Tibial nerve (tissue), 4 donors: ENCODE measurements at regions not wholly inside any gene's neighbourhood (a gene's known extent, or its start where the extent isn't known, plus 50 kb on each side); places are given as distances from the start of the nearest gene placed in this dataset.

ENCODE experiments used
- DNase-seq, 2 donors: peaks; one replicate each; pipeline ENCODE4 v3.0.0-alpha.2; 2019; ENCODE audit warnings: low spot score in 2 of 2
- H3K27ac ChIP-seq, 4 donors: fragments of 200-600 bp; sonication (generic) in 3 of 4; one replicate each; pipeline ENCODE4 v1.5.1; 2017 to 2019; ENCODE audit warnings: mild to moderate bottlenecking in 1 of 4
- H3K27me3 ChIP-seq, 2 donors: fragments of 200-600 bp; sonication (generic) in 1 of 2; one replicate each; pipeline versions ENCODE4 v1.5.1 to v1.6.0; 2017 to 2019
- H3K36me3 ChIP-seq, 3 donors: fragments of 200-600 bp; sonication (generic); one replicate each; pipeline ENCODE4 v1.5.1; 2018 to 2019
- H3K4me1 ChIP-seq, 4 donors: fragments of 200-600 bp; sonication (generic) in 3 of 4; one replicate each; pipeline ENCODE4 v1.5.1; 2017 to 2019
- H3K4me3 ChIP-seq, 4 donors: fragments of 200-600 bp; sonication (generic) in 3 of 4; one replicate each; pipeline ENCODE4 v1.5.1; 2017 to 2019; ENCODE audit warnings: mild to moderate bottlenecking in 1 of 4, moderate library complexity in 1 of 4
- H3K9me3 ChIP-seq, 4 donors: fragments of 200-600 bp; sonication (generic) in 3 of 4; one replicate each; pipeline ENCODE4 v1.5.1; 2017 to 2019
- CTCF ChIP-seq, 5 experiments: fragments of 200-600 bp in 3 of 5; fragments of 450-650 bp in 2 of 5; sonication (generic) in 3 of 5; IDR thresholded peaks; one replicate each; pipeline ENCODE4 v1.5.1; 2016 to 2019; ENCODE audit warnings: antibody characterized with exemption in 5 of 5, mild to moderate bottlenecking in 3 of 5, moderate library complexity in 2 of 5
- EP300 ChIP-seq, 2 donors: sonication (generic); formaldehyde crosslinking; IDR thresholded peaks; one replicate each; pipeline ENCODE4 v1.6.1; 2017; ENCODE audit warnings: antibody characterized with exemption in 2 of 2, mild to moderate bottlenecking in 1 of 2
- POLR2A ChIP-seq, 2 donors: fragments of 450-650 bp; IDR thresholded peaks; one replicate each; pipeline ENCODE4 v1.6.1; 2017; ENCODE audit warnings: antibody characterized with exemption in 2 of 2, mild to moderate bottlenecking in 2 of 2, moderate library complexity in 2 of 2
- whole genome bisulfite sequencing, 2 donors: methylation state at CpG; one replicate each; pipeline ENCODE4 v1.1.5; 2018; 5-methylcytosine and 5-hydroxymethylcytosine counted together

- Histone ChIP-seq H3K9me3 (no peaks in the 10 kb centered on the region), H3K27me3 (no peaks in the 10 kb centered on the region), H3K4me1 (no peaks in the 10 kb centered on the region), H3K4me3 (no peak overlapping the region), H3K27ac (no peak overlapping the region), H3K36me3 (no peaks in the 10 kb centered on the region)
- no peak for TF ChIP-seq EP300 (IDR thresholded peaks at IDR 0.05)
- TF ChIP-seq POLR2A (IDR thresholded peaks at IDR 0.05) = no peak
- no peak for TF ChIP-seq CTCF (IDR thresholded peaks at IDR 0.05)
- WGBS, 2 donors = 73 to 84% methylated on average over 2 of the region's 2 CpGs
- no peak for DNase-seq
Measured at GRCh38 chr6:106794129-106794528, 164.8 kb downstream of the QRSL1 start.

- TF ChIP-seq POLR2A (IDR thresholded peaks at IDR 0.05) (no peak), EP300 (IDR thresholded peaks at IDR 0.05) (no peak), CTCF (IDR thresholded peaks at IDR 0.05) (no peak)
- Histone ChIP-seq H3K27me3 (no peaks in the 10 kb centered on the region), H3K9me3 (no peaks in the 10 kb centered on the region), H3K36me3 (no peaks in the 10 kb centered on the region), H3K4me1 (no peaks in the 10 kb centered on the region), H3K4me3 (no peak overlapping the region), H3K27ac (no peak overlapping the region)
- WGBS, 2 donors = 80 to 81% methylated on average over 7 of the region's 7 CpGs
- DNase-seq = no peak
Measured at GRCh38 chr6:106792536-106793236, 163.3 kb downstream of the QRSL1 start.

GRCh38 chr6:106790935-106791334 lies 161.6 kb downstream of the QRSL1 start:
- Histone ChIP-seq H3K36me3 (no peaks in the 10 kb centered on the region), H3K4me1 (no peaks in the 10 kb centered on the region), H3K27ac (no peak overlapping the region), H3K4me3 (no peak overlapping the region), H3K9me3 (no peaks in the 10 kb centered on the region), H3K27me3 (no peaks in the 10 kb centered on the region)
- no peak for DNase-seq
- 86 to 90% methylated on average over 8 of the region's 8 CpGs for WGBS, 2 donors
- no peak for TF ChIP-seq EP300 (IDR thresholded peaks at IDR 0.05)
- TF ChIP-seq POLR2A (IDR thresholded peaks at IDR 0.05) = no peak
- no peak for TF ChIP-seq CTCF (IDR thresholded peaks at IDR 0.05)

- Histone ChIP-seq H3K27ac (no peak overlapping the region), H3K9me3 (no peaks in the 10 kb centered on the region), H3K4me3 (no peak overlapping the region), H3K36me3 (no peaks in the 10 kb centered on the region), H3K4me1 (no peaks in the 10 kb centered on the region), H3K27me3 (no peaks in the 10 kb centered on the region)
- TF ChIP-seq EP300 (IDR thresholded peaks at IDR 0.05) (no peak), POLR2A (IDR thresholded peaks at IDR 0.05) (no peak), CTCF (IDR thresholded peaks at IDR 0.05) (no peak)
- 85 to 90% methylated on average over 8 of the region's 8 CpGs for WGBS, 2 donors
- DNase-seq = no peak
Measured at GRCh38 chr6:106790149-106790770, 160.9 kb downstream of the QRSL1 start.

- 57 to 70% methylated on average over 3 of the region's 3 CpGs for WGBS, 2 donors
- DNase-seq = no peak
- H3K27me3 ChIP-seq = no peaks in the 10 kb centered on the region
- H3K4me3 ChIP-seq = no peak overlapping the region
- no peaks in the 10 kb centered on the region for H3K4me1 ChIP-seq
- no peaks in the 10 kb centered on the region for H3K36me3 ChIP-seq
- H3K27ac ChIP-seq = no peak overlapping the region
- H3K9me3 ChIP-seq = no peaks in the 10 kb centered on the region
- TF ChIP-seq CTCF (IDR thresholded peaks at IDR 0.05) (no peak), EP300 (IDR thresholded peaks at IDR 0.05) (no peak), POLR2A (IDR thresholded peaks at IDR 0.05) (no peak)
Measured at GRCh38 chr6:106789428-106790148, 160.2 kb downstream of the QRSL1 start.
